A549 (cell line): ENCODE measurements at regions not wholly inside any gene's neighbourhood (a gene's known extent, or its start where the extent isn't known, plus 50 kb on each side); places are given as distances from the start of the nearest gene placed in this dataset.

Experiments
- ATAC-seq, 2 experiments: fragments of 200-7000 bp in 1 of 2; fragments of >200 bp in 1 of 2; cut with Nextera tagmentation in 1 of 2; cut with Tn5 transposase in 1 of 2; 3 replicates each; pipeline versions ENCODE4 v1.8.0 to v1.9.1; 2018 to 2020; ENCODE audit warnings: mild to moderate bottlenecking in 1 of 2, moderate library complexity in 1 of 2
- CTCF ChIA-PET: fragments of 300-600 bp; sonication (Branson Sonifier 250); formaldehyde crosslinking; extraction: SDS; loops from one replicate; lab custom pipeline; 2021; ENCODE audit warnings: antibody characterized with exemption, inconsistent platforms; lab: Yijun Ruan, JAX
- POLR2A ChIA-PET: fragments of 350-600 bp; formaldehyde crosslinking; extraction: SDS; loops from one replicate; lab custom pipeline; 2021; ENCODE audit warnings: antibody characterized with exemption, inconsistent platforms; lab: Yijun Ruan, JAX
- DNase-seq, 2 experiments: peaks; one replicate each; pipeline versions ENCODE4 v3.0.0 to v3.0.0-alpha.2; 2011 to 2016; ENCODE audit warnings: low read depth in 1 of 2, low spot score in 1 of 2
- FAIRE-seq: peaks from 2 replicates; lab custom pipeline; 2011; peaks lifted over from hg19 to GRCh38; lab: Jason Lieb, UNC
- H3K27ac ChIP-seq, 2 experiments: fragments of >200 bp; sonication (Bioruptor Twin); formaldehyde crosslinking; 3 replicates each; pipeline ENCODE4 v1.5.1; 2016 to 2017
- H3K4me1 ChIP-seq: fragments of >200 bp; sonication (Bioruptor Twin); formaldehyde crosslinking; 3 replicates; pipeline ENCODE4 v1.6.1; 2016
- H3K4me2 ChIP-seq: fragments of >200 bp; sonication (Bioruptor Twin); formaldehyde crosslinking; 3 replicates; pipeline ENCODE4 v1.6.1; 2016
- H3K4me3 ChIP-seq: fragments of >200 bp; sonication (Bioruptor Twin); formaldehyde crosslinking; 3 replicates; pipeline ENCODE4 v1.5.1; 2016
- H3K9me3 ChIP-seq: fragments of >200 bp; sonication (Bioruptor Twin); formaldehyde crosslinking; 3 replicates; pipeline ENCODE4 v1.6.1; 2016
- ATOH8 ChIP-seq: fragments of 250-450 bp; sonication (Bioruptor Pico); IDR thresholded peaks from 2 replicates; pipeline ENCODE4 v1.5.0; 2020; ENCODE audit warnings: low read depth, mild to moderate bottlenecking, moderate library complexity
- BHLHE40 ChIP-seq: IDR thresholded peaks from 2 replicates; pipeline ENCODE4 v1.6.1; 2012; ENCODE audit warnings: low read depth, low read length, inconsistent platforms
- EHMT2 ChIP-seq: fragments of 200-600 bp; sonication (generic); IDR thresholded peaks from 2 replicates; pipeline ENCODE4 v1.6.1; 2016; ENCODE audit warnings: antibody characterized with exemption, low read depth, mild to moderate bottlenecking, moderate library complexity
- FOXS1 ChIP-seq: fragments of 250-450 bp; sonication (Bioruptor Pico); IDR thresholded peaks from 2 replicates; pipeline ENCODE4 v1.5.0; 2020; ENCODE audit warnings: mild to moderate bottlenecking, moderate library complexity
- HDAC2 ChIP-seq: fragments of 200-600 bp; sonication (generic); IDR thresholded peaks from 2 replicates; pipeline ENCODE4 v1.6.1; 2016
- HOXA7 ChIP-seq: fragments of 250-450 bp; sonication (Bioruptor Pico); IDR thresholded peaks from 2 replicates; pipeline ENCODE4 v1.5.0; 2020; ENCODE audit warnings: mild to moderate bottlenecking, moderate library complexity
- HOXB13 ChIP-seq: fragments of 250-450 bp; sonication (Bioruptor Pico); IDR thresholded peaks from 2 replicates; pipeline ENCODE4 v1.5.0; 2020; ENCODE audit warnings: low read depth, mild to moderate bottlenecking, moderate library complexity
- HOXB5 ChIP-seq: fragments of 250-450 bp; sonication (Bioruptor Pico); IDR thresholded peaks from 2 replicates; pipeline ENCODE4 v1.5.0; 2020; ENCODE audit warnings: mild to moderate bottlenecking, moderate library complexity
- JUNB ChIP-seq: fragments of >200 bp; sonication (Bioruptor Twin); formaldehyde crosslinking; IDR thresholded peaks from 2 replicates; pipeline ENCODE4 v1.6.1; 2016
- NPAS2 ChIP-seq: fragments of 250-450 bp; sonication (Bioruptor Pico); IDR thresholded peaks from 2 replicates; pipeline ENCODE4 v1.8.0; 2022; ENCODE audit warnings: mild to moderate bottlenecking, moderate library complexity, borderline replicate concordance
- NR3C1 ChIP-seq: fragments of >200 bp; sonication (Bioruptor Twin); formaldehyde crosslinking; IDR thresholded peaks from 3 replicates; pipeline ENCODE4 v1.6.1; 2017
- PBX3 ChIP-seq: IDR thresholded peaks from 2 replicates; pipeline ENCODE4 v1.6.1; 2012
- RARB ChIP-seq: fragments of 250-450 bp; sonication (Bioruptor Pico); IDR thresholded peaks from 2 replicates; pipeline ENCODE4 v1.8.0; 2021; ENCODE audit warnings: mild to moderate bottlenecking, moderate library complexity
- RCOR1 ChIP-seq: fragments of 150-350 bp; IDR thresholded peaks from 2 replicates; pipeline ENCODE4 v1.6.1; 2014; ENCODE audit warnings: antibody characterized with exemption, low read length, low read depth
- SMC3 ChIP-seq: fragments of >200 bp; sonication (Bioruptor Twin); formaldehyde crosslinking; IDR thresholded peaks from 3 replicates; pipeline ENCODE4 v1.6.1; 2018; ENCODE audit warnings: inconsistent platforms
- SREBF2 ChIP-seq: fragments of 450-650 bp; IDR thresholded peaks from 2 replicates; pipeline ENCODE4 v1.6.1; 2014; ENCODE audit warnings: mild to moderate bottlenecking, moderate library complexity
- TFCP2L1 ChIP-seq: fragments of 250-450 bp; sonication (Bioruptor Pico); IDR thresholded peaks from 2 replicates; pipeline ENCODE4 v1.5.0; 2021; ENCODE audit warnings: mild to moderate bottlenecking
- ZFP36 ChIP-seq: fragments of 450-650 bp; IDR thresholded peaks from 2 replicates; pipeline ENCODE4 v1.6.1; 2014; ENCODE audit warnings: borderline replicate concordance; ENCODE audit not compliant: partially characterized antibody
- WGBS: methylation state at CpG from one replicate; pipeline ENCODE4 v1.1.6; 2017; ENCODE audit errors: missing lambda C conversion rate; 5-methylcytosine and 5-hydroxymethylcytosine counted together
- TF ChIP-seq, protein P1 (sequence below): fragments of 150-350 bp; IDR thresholded peaks from 2 replicates; pipeline ENCODE4 v1.6.1; 2014; ENCODE audit warnings: low read depth, mild to moderate bottlenecking, low read length
- TF ChIP-seq, protein P2 (sequence below): fragments of >200 bp; sonication (Bioruptor Twin); formaldehyde crosslinking; IDR thresholded peaks from 3 replicates; pipeline ENCODE4 v1.5.1; 2016

- ChIA-PET CTCF (interaction anchor here (1.4 to 2.6 kb wide), 2 partner anchors 9 to 22 kb away, joined by 3 to 9 read pairs; no protein-coding TSS in a partner anchor), POLR2A (no interaction called here)
- DNase-seq (no peak), ATAC-seq (no peak), FAIRE-seq (no peak)
- Histone ChIP-seq H3K27ac (no peak overlapping the region), H3K4me2 (peak overlapping the region; percentile 9; the same call in 1 of the 3 replicates), H3K4me3 (no peak overlapping the region), H3K4me1 (no peaks in the 10 kb centered on the region), H3K9me3 (no peaks in the 10 kb centered on the region)
- TF ChIP-seq HOXB5 (CRISPR knock-in tag) (no peak), ATOH8 (CRISPR knock-in tag) (no peak), SREBF2 (no peak), TFCP2L1 (CRISPR knock-in tag) (no peak), ZFP36 (no peak)
- TF ChIP-seq, protein P1, sequence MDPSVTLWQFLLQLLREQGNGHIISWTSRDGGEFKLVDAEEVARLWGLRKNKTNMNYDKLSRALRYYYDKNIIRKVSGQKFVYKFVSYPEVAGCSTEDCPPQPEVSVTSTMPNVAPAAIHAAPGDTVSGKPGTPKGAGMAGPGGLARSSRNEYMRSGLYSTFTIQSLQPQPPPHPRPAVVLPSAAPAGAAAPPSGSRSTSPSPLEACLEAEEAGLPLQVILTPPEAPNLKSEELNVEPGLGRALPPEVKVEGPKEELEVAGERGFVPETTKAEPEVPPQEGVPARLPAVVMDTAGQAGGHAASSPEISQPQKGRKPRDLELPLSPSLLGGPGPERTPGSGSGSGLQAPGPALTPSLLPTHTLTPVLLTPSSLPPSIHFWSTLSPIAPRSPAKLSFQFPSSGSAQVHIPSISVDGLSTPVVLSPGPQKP, result no peak
- TF ChIP-seq, protein P2, sequence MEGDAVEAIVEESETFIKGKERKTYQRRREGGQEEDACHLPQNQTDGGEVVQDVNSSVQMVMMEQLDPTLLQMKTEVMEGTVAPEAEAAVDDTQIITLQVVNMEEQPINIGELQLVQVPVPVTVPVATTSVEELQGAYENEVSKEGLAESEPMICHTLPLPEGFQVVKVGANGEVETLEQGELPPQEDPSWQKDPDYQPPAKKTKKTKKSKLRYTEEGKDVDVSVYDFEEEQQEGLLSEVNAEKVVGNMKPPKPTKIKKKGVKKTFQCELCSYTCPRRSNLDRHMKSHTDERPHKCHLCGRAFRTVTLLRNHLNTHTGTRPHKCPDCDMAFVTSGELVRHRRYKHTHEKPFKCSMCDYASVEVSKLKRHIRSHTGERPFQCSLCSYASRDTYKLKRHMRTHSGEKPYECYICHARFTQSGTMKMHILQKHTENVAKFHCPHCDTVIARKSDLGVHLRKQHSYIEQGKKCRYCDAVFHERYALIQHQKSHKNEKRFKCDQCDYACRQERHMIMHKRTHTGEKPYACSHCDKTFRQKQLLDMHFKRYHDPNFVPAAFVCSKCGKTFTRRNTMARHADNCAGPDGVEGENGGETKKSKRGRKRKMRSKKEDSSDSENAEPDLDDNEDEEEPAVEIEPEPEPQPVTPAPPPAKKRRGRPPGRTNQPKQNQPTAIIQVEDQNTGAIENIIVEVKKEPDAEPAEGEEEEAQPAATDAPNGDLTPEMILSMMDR, result no peak
- WGBS, result 34% methylated on average over 3 of the region's 3 CpGs
Observed at GRCh38 chr12:25365340-25365730, 114.6 kb upstream of the KRAS start.

DNA sequence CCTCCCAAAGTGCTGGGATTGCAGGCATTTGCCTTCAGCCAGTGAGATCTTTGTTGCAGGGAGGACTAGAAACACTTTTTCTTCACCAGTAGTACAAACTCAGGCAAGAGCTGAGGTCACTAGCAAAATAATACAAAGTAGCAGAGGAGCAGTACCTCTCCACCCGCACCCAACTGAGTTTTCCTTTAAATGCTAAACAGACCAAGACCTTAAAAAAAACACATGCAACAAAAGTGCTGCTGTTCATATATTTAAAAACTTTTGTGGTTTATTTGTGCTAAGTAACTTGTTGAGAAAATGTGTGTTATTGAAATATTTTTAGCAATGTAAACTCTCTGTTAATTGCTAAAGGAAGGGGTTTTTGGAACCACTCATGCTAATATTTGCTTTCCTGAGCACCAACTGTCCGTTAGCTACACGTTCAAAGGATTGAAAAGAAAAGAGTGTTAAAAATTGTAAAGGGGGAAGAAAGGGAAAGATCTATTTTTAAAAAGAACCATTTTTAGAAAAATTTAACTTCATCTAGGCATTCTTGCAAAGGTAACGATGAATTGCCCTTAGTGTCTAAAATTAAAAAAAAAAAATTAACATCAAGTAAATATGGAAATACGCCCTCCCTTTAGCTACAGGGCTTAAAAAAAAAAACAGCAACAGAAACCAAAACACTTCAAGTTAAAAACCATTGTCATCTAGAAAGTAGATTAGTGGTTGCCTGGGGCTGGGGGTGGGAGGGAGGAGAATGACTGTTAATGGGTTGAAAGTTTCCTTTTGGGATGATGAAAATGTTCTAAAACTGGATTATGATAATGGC, 114.0 kb upstream of the KRAS start:
- ATAC-seq, result no peak
- no peak for DNase-seq
- 78% methylated on average over 5 of the region's 5 CpGs for WGBS
- peak overlapping the region; percentile 9; the same call in 1 of the 3 replicates for H3K4me2 ChIP-seq
- no peaks in the 10 kb centered on the region for H3K9me3 ChIP-seq
- ChIA-PET POLR2A (no interaction called here), CTCF (interaction anchor here (1.4 to 2.6 kb wide), 2 partner anchors 8 to 23 kb away, joined by 3 to 9 read pairs; no protein-coding TSS in a partner anchor)
- no peak overlapping the region for H3K27ac ChIP-seq
- H3K4me1 ChIP-seq, result no peaks in the 10 kb centered on the region
- no peak overlapping the region for H3K4me3 ChIP-seq
- FAIRE-seq, result no peak
- no peak for TF ChIP-seq RCOR1
- no peak for TF ChIP-seq BHLHE40
- TF ChIP-seq ZFP36, result no peak
- TF ChIP-seq SMC3, result no peak
- TF ChIP-seq, protein P1, result no peak
- TF ChIP-seq EHMT2, result no peak
- TF ChIP-seq RARB (CRISPR knock-in tag), result no peak
- TF ChIP-seq HOXA7 (CRISPR knock-in tag), result no peak
- TF ChIP-seq PBX3, result no peak
- no peak for TF ChIP-seq HOXB5 (CRISPR knock-in tag)

GRCh38 chr12:25362646-25363045, 111.9 kb upstream of the KRAS start:
- H3K27ac ChIP-seq, result no peak overlapping the region

More at GRCh38 chr12:25362646-25363045, 111.9 kb upstream of the KRAS start:
- POLR2A ChIA-PET, result no interaction called here
- Histone ChIP-seq H3K4me1 (no peaks in the 10 kb centered on the region), H3K9me3 (no peaks in the 10 kb centered on the region), H3K4me3 (no peak overlapping the region), H3K4me2 (no peak overlapping the region)
- TF ChIP-seq ATOH8 (CRISPR knock-in tag), result no peak
- TF ChIP-seq NR3C1, result no peak
- no peak for TF ChIP-seq HOXB13 (CRISPR knock-in tag)
- TF ChIP-seq BHLHE40, result no peak
- no peak for TF ChIP-seq FOXS1 (CRISPR knock-in tag)
- TF ChIP-seq NPAS2, result no peak
- no peak for TF ChIP-seq HOXA7 (CRISPR knock-in tag)
- TF ChIP-seq, protein P1, result no peak
- TF ChIP-seq HDAC2, result no peak
- TF ChIP-seq JUNB, result no peak
- no peak for ATAC-seq
- FAIRE-seq, result no peak
- no peak for DNase-seq
- WGBS, result 86% methylated on average over 4 of the region's 4 CpGs
- CTCF ChIA-PET, result interaction anchor here (1.2 to 1.5 kb wide), 2 partner anchors 25 to 121 kb away, joined by 3 to 7 read pairs; no protein-coding TSS in a partner anchor
